GM11168 (cell line): ENCODE measurements at regions not wholly inside any gene's neighbourhood (a gene's known extent, or its start where the extent isn't known, plus 50 kb on each side); places are given as distances from the start of the nearest gene placed in this dataset.

Experiments
- in situ Hi-C: fragments of 300-500 bp; cut with MboI; formaldehyde crosslinking; loops from one replicate; pipeline ENCODE4 v1.12.0; 2022; ENCODE audit warnings: low sequenced_read_pairs; ENCODE audit not compliant: unreplicated experiment

GRCh38 chr3:152183473-152183872 is 85.3 kb upstream of the MBNL1 start:
- in situ Hi-C loops = loop anchor here (10.0 kb wide), 1 partner anchor 261 kb away; no protein-coding TSS in a partner anchor

- in situ Hi-C loops = loop anchor here (10.0 kb wide), 1 partner anchor 260 kb away; no protein-coding TSS in a partner anchor
Observed at GRCh38 chr3:152184971-152185686, 83.6 kb upstream of the MBNL1 start.

- in situ Hi-C loops = loop anchor here (10.0 kb wide), 1 partner anchor 259 kb away; no protein-coding TSS in a partner anchor
Observed at GRCh38 chr3:152185891-152186630, 82.7 kb upstream of the MBNL1 start.

GRCh38 chr3:152190636-152191183 is 78.0 kb upstream of the MBNL1 start:
- in situ Hi-C loops = no loop called here

- in situ Hi-C loops = no loop called here
Observed at GRCh38 chr3:152192050-152192449, 76.7 kb upstream of the MBNL1 start.

- in situ Hi-C loops = no loop called here
Observed at GRCh38 chr3:152192936-152193672, 75.6 kb upstream of the MBNL1 start.

- in situ Hi-C loops = no loop called here
Observed at GRCh38 chr3:152193673-152194267, 75.0 kb upstream of the MBNL1 start.

GRCh38 chr3:152195206-152195605 is 73.5 kb upstream of the MBNL1 start:
- in situ Hi-C loops = no loop called here

GRCh38 chr3:152196782-152197181 is 71.9 kb upstream of the MBNL1 start:
- in situ Hi-C loops = no loop called here

- in situ Hi-C loops = no loop called here
Observed at GRCh38 chr3:152197451-152197850, 71.3 kb upstream of the MBNL1 start.

- in situ Hi-C loops = no loop called here
Observed at GRCh38 chr3:152197937-152198336, 70.8 kb upstream of the MBNL1 start.

- in situ Hi-C loops = no loop called here
Observed at GRCh38 chr3:152198665-152199064, 70.1 kb upstream of the MBNL1 start.

GRCh38 chr3:152199102-152199840 is 69.5 kb upstream of the MBNL1 start:
- in situ Hi-C loops = no loop called here

- in situ Hi-C loops = no loop called here
Observed at GRCh38 chr3:152200476-152201420, 68.0 kb upstream of the MBNL1 start.

- in situ Hi-C loops = no loop called here
Observed at GRCh38 chr3:152202976-152203626, 65.6 kb upstream of the MBNL1 start.

GRCh38 chr3:152203652-152204051 is 65.1 kb upstream of the MBNL1 start:
- in situ Hi-C loops = no loop called here

GRCh38 chr3:152204218-152204617 is 64.5 kb upstream of the MBNL1 start:
- in situ Hi-C loops = no loop called here

- in situ Hi-C loops = no loop called here
Observed at GRCh38 chr3:152205097-152205593, 63.6 kb upstream of the MBNL1 start.
